Activated CD4-positive, alpha-beta T cell treated with anti-CD3 and anti-CD28 coated beads, Interleukin-2, amount 50 U/mL, for 16 hours (primary cell): ENCODE measurements at regions not wholly inside any gene's neighbourhood (a gene's known extent, or its start where the extent isn't known, plus 50 kb on each side); places are given as distances from the start of the nearest gene placed in this dataset.

Source experiments
- DNase-seq: peaks from one replicate; pipeline ENCODE4 v3.0.0-alpha.2; 2020

GRCh38 chr2:150887926-150888325, 373.7 kb downstream of the RBM43 start:
- no peak for DNase-seq

GRCh38 chr2:150885774-150886386, 375.8 kb downstream of the RBM43 start:
- DNase-seq = no peak

- no peak for DNase-seq
These were observed 376.4 kb downstream of the RBM43 start for GRCh38 chr2:150885236-150885635.

- DNase-seq = no peak
These were observed 378.1 kb downstream of the RBM43 start for GRCh38 chr2:150883613-150883895.

- DNase-seq = no peak
These were observed 378.7 kb downstream of the RBM43 start for GRCh38 chr2:150882751-150883612.

- DNase-seq = no peak
These were observed 380.7 kb downstream of the RBM43 start for GRCh38 chr2:150880986-150881385.

GRCh38 chr2:150878356-150878755, 383.3 kb downstream of the RBM43 start:
- no peak for DNase-seq

- DNase-seq = no peak
These were observed 385.3 kb downstream of the RBM43 start for GRCh38 chr2:150876251-150876950.

- DNase-seq = no peak
These were observed 385.9 kb upstream of the RND3 start for GRCh38 chr2:150873396-150873772.

- no peak for DNase-seq
These were observed 385.4 kb upstream of the RND3 start for GRCh38 chr2:150872756-150873395.

GRCh38 chr2:150866431-150866830, 379.0 kb upstream of the RND3 start:
- DNase-seq = no peak

GRCh38 chr2:150863691-150864090, 376.2 kb upstream of the RND3 start:
- no peak for DNase-seq

GRCh38 chr2:150860301-150860700, 372.8 kb upstream of the RND3 start:
- no peak for DNase-seq

- no peak for DNase-seq
These were observed 372.4 kb upstream of the RND3 start for GRCh38 chr2:150859877-150860276.

- no peak for DNase-seq
These were observed 371.7 kb upstream of the RND3 start for GRCh38 chr2:150859162-150859561.

- DNase-seq = no peak
These were observed 370.9 kb upstream of the RND3 start for GRCh38 chr2:150858382-150858781.

- DNase-seq = no peak
These were observed 369.3 kb upstream of the RND3 start for GRCh38 chr2:150856596-150857281.

- DNase-seq = no peak
These were observed 365.8 kb upstream of the RND3 start for GRCh38 chr2:150853263-150853662.

GRCh38 chr2:150850641-150851040, 363.2 kb upstream of the RND3 start:
- DNase-seq = no peak

- DNase-seq = no peak
These were observed 360.1 kb upstream of the RND3 start for GRCh38 chr2:150847578-150847977.

- DNase-seq = no peak
These were observed 359.2 kb upstream of the RND3 start for GRCh38 chr2:150846691-150847090.

GRCh38 chr2:150832686-150833085, 345.2 kb upstream of the RND3 start:
- DNase-seq = no peak

GRCh38 chr2:150824118-150824517, 336.7 kb upstream of the RND3 start:
- no peak for DNase-seq
